ENCODE measurements at regions not wholly inside any gene's neighbourhood (a gene's known extent, or its start where the extent isn't known, plus 50 kb on each side); places are given as distances from the start of the nearest gene placed in this dataset.

DNA sequence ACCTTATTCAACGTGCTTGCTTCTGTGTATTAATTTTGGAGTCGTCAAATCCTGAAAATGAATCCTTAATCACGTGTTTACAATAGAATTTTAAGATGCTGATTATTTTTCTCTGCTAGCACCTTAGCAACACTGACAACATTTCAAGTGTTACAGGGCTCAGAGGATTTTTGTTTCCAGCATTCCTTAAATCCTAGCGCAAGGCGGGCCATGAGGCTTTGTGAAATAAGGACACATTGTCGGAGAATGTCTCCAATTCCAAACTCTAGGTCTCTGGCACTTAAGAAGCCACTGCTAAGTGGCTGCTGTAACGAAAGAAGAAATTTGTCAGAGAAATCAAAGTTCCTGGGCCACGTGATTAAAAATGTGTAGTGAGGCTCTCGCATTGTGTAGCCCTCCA is 390.9 kb upstream of the CELF2 start:
- Histone ChIP-seq H3K27ac (ENCODE audit: low read depth, low read length) (no peak overlapping the region), H2AFZ (ENCODE audit: low read length, unreplicated experiment) (no peak overlapping the region), H3K27me3 (ENCODE audit: insufficient read depth, low read length) (0 out of 2 replicates have a peak, but pooled peaks cover 3% of the 10 kb centered on the region), H3K4me1 (ENCODE audit: control insufficient read depth, insufficient read depth, low read length, unreplicated experiment) (peaks cover 5% of the 10 kb centered on the region), H3K4me3 (ENCODE audit: low read depth, low read length) (no peak overlapping the region), H3K36me3 (ENCODE audit: insufficient read depth, low read length) (no peaks in the 10 kb centered on the region), H3K79me2 (ENCODE audit: control insufficient read depth, insufficient read depth, low read length, unreplicated experiment) (no peaks in the 10 kb centered on the region)

DNA sequence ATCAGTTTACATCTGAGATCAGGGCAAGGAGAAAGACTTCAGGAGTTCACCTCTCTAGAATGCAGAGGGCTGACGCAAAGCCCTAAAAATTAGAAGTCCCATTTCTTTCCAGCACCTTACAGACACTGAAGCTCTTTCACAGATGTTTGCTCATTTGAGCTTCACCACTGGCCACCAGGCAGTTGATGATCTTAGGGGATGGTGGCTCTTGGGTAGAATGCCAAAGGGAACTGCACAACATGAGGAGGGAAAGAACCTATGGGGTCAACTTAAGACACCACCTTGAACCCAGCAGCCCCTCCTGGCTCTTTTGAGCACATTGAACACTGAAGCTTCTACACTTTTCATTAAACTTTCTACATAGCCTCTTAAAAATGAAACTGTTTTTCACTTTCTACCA is 390.3 kb upstream of the CELF2 start:
- Histone ChIP-seq H3K4me1 (ENCODE audit: control insufficient read depth, insufficient read depth, low read length, unreplicated experiment) (peaks cover 5% of the 10 kb centered on the region), H3K4me3 (ENCODE audit: low read depth, low read length) (no peak overlapping the region), H3K27ac (ENCODE audit: low read depth, low read length) (no peak overlapping the region), H3K27me3 (ENCODE audit: insufficient read depth, low read length) (0 out of 2 replicates have a peak, but pooled peaks cover 3% of the 10 kb centered on the region), H3K36me3 (ENCODE audit: insufficient read depth, low read length) (no peaks in the 10 kb centered on the region), H2AFZ (ENCODE audit: low read length, unreplicated experiment) (no peak overlapping the region), H3K79me2 (ENCODE audit: control insufficient read depth, insufficient read depth, low read length, unreplicated experiment) (no peaks in the 10 kb centered on the region)

DNA sequence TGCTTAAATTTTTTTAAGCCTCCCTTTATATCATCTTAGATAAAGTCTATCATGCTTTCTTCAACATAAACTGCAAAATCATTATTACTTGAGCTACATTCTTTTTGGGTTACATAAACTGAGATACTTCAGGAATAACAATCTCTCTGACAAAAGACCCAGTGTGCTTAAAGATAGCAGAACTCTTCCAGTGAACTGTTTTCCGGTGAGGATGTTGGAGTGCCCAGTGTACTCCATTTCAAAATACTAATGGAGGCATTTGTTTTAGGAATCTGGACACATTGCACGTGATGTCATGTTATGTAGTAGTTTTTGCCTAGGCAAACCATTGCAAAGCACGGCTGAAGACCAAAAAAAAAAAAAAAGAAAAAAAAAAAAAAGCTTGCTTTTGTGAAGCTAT is 388.2 kb upstream of the CELF2 start:
- H3K4me3 ChIP-seq (ENCODE audit: low read depth, low read length) = no peak overlapping the region
- no peaks in the 10 kb centered on the region for H3K36me3 ChIP-seq (ENCODE audit: insufficient read depth, low read length)
- no peak overlapping the region for H2AFZ ChIP-seq (ENCODE audit: low read length, unreplicated experiment)
- no peaks in the 10 kb centered on the region for H3K79me2 ChIP-seq (ENCODE audit: control insufficient read depth, insufficient read depth, low read length, unreplicated experiment)
- no peak overlapping the region for H3K27ac ChIP-seq (ENCODE audit: low read depth, low read length)
- 0 out of 2 replicates have a peak, but pooled peaks cover 3% of the 10 kb centered on the region for H3K27me3 ChIP-seq (ENCODE audit: insufficient read depth, low read length)
- no peaks in the 10 kb centered on the region for H3K4me1 ChIP-seq (ENCODE audit: control insufficient read depth, insufficient read depth, low read length, unreplicated experiment)

DNA sequence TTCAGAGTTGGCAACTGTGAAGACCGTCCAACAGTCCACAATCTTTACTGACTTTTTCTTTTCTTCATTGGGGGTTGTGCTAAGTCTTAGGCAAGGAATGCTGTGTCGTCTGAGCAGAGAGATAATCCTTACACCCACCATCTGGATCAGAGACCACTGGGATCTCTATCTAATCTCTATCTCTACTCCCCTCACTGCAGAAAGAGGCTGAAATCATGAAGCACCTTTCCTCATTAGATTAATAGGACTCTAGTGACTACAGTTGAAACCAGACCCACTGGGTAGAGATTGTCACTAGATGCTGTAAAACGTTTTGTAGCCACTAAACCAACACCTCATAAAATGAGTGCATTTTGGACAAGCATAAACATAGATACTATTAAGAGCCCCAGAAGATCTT is 387.4 kb upstream of the CELF2 start:
- H2AFZ ChIP-seq (ENCODE audit: low read length, unreplicated experiment) = no peak overlapping the region
- no peaks in the 10 kb centered on the region for H3K4me1 ChIP-seq (ENCODE audit: control insufficient read depth, insufficient read depth, low read length, unreplicated experiment)
- no peaks in the 10 kb centered on the region for H3K79me2 ChIP-seq (ENCODE audit: control insufficient read depth, insufficient read depth, low read length, unreplicated experiment)
- H3K27me3 ChIP-seq (ENCODE audit: insufficient read depth, low read length) = 0 out of 2 replicates have a peak, but pooled peaks cover 3% of the 10 kb centered on the region
- H3K36me3 ChIP-seq (ENCODE audit: insufficient read depth, low read length) = no peaks in the 10 kb centered on the region
- no peak overlapping the region for H3K4me3 ChIP-seq (ENCODE audit: low read depth, low read length)
- H3K27ac ChIP-seq (ENCODE audit: low read depth, low read length) = no peak overlapping the region

DNA sequence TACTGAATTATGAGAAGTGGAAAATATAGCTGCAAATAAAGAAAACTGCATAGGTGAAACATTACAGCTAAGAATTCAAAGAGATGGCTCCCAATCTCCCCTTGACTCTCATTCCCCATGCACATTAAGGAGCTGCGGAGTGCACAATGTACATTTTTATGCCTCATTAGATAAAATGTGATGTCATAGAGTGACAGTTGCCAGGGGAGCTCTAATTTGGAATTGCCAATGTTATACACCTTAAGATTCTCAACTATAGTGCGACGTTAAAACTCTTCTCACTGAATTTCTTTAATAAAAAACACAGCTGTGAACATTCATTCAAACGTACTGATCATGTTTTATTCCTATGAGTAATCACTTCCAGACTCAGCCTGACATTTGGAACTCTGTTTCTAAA is 386.9 kb upstream of the CELF2 start:
- Histone ChIP-seq H3K27me3 (ENCODE audit: insufficient read depth, low read length) (0 out of 2 replicates have a peak, but pooled peaks cover 3% of the 10 kb centered on the region), H3K36me3 (ENCODE audit: insufficient read depth, low read length) (no peaks in the 10 kb centered on the region), H3K79me2 (ENCODE audit: control insufficient read depth, insufficient read depth, low read length, unreplicated experiment) (no peaks in the 10 kb centered on the region)

DNA sequence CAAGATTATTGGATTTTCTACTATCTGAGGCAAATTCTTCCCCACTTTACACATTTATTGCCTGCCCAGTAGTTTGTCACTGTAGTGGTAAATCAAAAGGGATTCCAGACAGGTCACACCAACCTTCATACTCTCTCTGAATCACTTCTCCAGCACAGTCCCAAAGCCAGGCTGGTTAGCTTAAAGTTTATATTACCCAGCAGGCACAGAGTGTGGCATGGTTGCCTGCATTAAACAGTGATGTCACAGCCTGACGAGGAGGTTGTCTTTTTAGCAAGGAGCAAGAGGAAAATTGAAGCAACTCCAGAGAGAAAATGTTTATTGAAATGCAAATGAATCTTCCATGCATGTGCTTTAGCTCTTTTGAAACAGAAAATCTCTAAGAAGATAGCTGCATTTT is 375.5 kb upstream of the CELF2 start:
- no peaks in the 10 kb centered on the region for H3K79me2 ChIP-seq (ENCODE audit: control insufficient read depth, insufficient read depth, low read length, unreplicated experiment)
- no peak overlapping the region for H3K4me3 ChIP-seq (ENCODE audit: low read depth, low read length)
- no peaks in the 10 kb centered on the region for H3K36me3 ChIP-seq (ENCODE audit: insufficient read depth, low read length)
- no peaks in the 10 kb centered on the region for H3K27me3 ChIP-seq (ENCODE audit: insufficient read depth, low read length)
- H3K27ac ChIP-seq (ENCODE audit: low read depth, low read length) = no peak overlapping the region
- peaks cover 4% of the 10 kb centered on the region for H3K4me1 ChIP-seq (ENCODE audit: control insufficient read depth, insufficient read depth, low read length, unreplicated experiment)
- no peak overlapping the region for H2AFZ ChIP-seq (ENCODE audit: low read length, unreplicated experiment)

More for the DNA sequence above, 386.9 kb upstream of the CELF2 start:
- Histone ChIP-seq H3K4me1 (ENCODE audit: control insufficient read depth, insufficient read depth, low read length, unreplicated experiment) (no peaks in the 10 kb centered on the region), H2AFZ (ENCODE audit: low read length, unreplicated experiment) (no peak overlapping the region), H3K27ac (ENCODE audit: low read depth, low read length) (no peak overlapping the region), H3K4me3 (ENCODE audit: low read depth, low read length) (no peak overlapping the region)

DNA sequence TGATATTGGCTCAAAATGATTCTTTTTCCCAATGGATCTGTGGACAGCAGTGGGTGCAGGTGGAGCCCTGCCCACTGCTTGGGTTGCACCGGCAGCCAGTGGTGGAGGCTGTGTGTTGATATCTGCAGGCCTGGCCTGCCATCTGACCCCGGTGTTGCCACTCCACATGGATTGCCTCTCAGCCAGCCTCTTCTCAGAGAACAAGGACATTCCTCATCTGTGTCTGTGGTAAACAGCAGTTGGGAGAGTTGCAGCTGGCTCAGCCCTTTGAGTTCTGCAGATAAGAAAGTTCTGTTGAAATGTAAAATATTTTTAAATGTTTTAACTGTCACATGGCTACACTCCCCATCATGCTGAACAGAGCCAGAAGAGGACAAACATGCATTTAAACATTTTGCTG is 374.9 kb upstream of the CELF2 start:
- no peak overlapping the region for H3K4me3 ChIP-seq (ENCODE audit: low read depth, low read length)
- no peak overlapping the region for H2AFZ ChIP-seq (ENCODE audit: low read length, unreplicated experiment)
- H3K36me3 ChIP-seq (ENCODE audit: insufficient read depth, low read length) = no peaks in the 10 kb centered on the region
- no peaks in the 10 kb centered on the region for H3K79me2 ChIP-seq (ENCODE audit: control insufficient read depth, insufficient read depth, low read length, unreplicated experiment)
- H3K27ac ChIP-seq (ENCODE audit: low read depth, low read length) = no peak overlapping the region
- peaks cover 4% of the 10 kb centered on the region for H3K4me1 ChIP-seq (ENCODE audit: control insufficient read depth, insufficient read depth, low read length, unreplicated experiment)
- no peaks in the 10 kb centered on the region for H3K27me3 ChIP-seq (ENCODE audit: insufficient read depth, low read length)

DNA sequence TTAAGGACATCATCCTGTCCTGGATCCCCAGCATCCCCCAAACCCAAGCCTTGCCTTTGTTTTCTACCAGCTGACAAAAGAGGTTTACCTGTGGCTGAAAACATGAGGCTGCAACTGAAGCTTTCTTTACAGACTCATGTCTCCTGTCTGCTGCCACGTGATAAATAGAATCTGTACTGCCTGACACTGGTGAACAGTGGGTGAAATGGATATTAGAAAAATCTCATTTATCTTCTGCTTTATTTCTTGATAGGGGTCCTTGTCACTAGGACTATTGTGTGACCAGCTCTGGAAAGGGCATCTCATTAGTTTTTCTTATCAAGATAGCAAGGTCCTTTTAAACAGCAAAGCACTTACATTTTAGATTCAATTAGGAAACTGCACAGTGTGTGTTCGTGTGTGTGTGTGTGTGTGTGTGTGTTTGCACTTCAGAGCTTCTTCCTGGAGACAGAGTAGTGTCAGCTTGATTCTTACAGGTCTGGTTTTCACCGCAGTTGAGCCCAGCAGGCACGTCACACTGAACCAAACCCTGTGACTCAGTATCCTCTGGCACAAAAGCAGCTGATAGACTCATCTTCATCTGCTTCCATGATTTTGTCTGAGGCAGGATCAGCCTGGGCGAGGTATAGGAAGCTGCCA is 373.5 kb upstream of the CELF2 start:
- Histone ChIP-seq H2AFZ (ENCODE audit: low read length, unreplicated experiment) (no peak overlapping the region), H3K27ac (ENCODE audit: low read depth, low read length) (no peak overlapping the region), H3K4me1 (ENCODE audit: control insufficient read depth, insufficient read depth, low read length, unreplicated experiment) (peaks cover 4% of the 10 kb centered on the region), H3K27me3 (ENCODE audit: insufficient read depth, low read length) (no peaks in the 10 kb centered on the region), H3K79me2 (ENCODE audit: control insufficient read depth, insufficient read depth, low read length, unreplicated experiment) (no peaks in the 10 kb centered on the region), H3K4me3 (ENCODE audit: low read depth, low read length) (no peak overlapping the region), H3K36me3 (ENCODE audit: insufficient read depth, low read length) (no peaks in the 10 kb centered on the region)

DNA sequence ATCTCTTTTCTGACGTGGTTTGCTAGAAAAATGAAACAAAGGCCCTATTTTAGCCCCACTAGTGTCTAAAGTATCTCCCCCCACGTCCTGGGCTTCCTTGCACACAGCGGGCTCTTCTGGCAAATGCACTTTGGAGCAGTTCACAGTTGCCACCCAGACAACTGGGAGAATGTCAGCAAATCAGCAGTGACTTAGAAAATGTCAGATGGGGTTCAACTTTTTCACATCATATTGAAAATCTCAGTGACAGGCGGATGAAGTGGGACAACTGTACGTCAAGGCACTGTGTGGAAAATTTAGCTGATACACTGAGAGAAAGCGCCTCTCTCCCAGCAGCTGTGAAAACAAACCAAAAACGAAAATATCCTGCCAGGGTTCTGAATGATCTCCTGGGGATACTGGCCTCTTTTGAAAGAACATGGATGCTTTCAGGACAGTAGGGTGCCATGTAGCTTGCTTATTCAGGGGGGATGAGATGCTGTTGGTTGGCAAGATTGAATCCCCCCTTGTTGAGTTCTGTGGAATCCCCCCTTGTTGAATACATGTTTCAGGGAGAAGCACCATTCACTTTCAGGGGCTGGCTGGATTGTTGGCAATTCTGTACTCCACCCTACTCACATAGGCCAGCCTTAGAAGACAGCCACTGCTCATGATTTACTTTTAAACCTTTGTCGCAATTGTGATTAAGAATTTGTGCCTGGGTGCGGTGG is 372.8 kb upstream of the CELF2 start:
- no peak overlapping the region for H3K4me3 ChIP-seq (ENCODE audit: low read depth, low read length)
- no peaks in the 10 kb centered on the region for H3K36me3 ChIP-seq (ENCODE audit: insufficient read depth, low read length)
- no peaks in the 10 kb centered on the region for H3K79me2 ChIP-seq (ENCODE audit: control insufficient read depth, insufficient read depth, low read length, unreplicated experiment)
- no peak overlapping the region for H2AFZ ChIP-seq (ENCODE audit: low read length, unreplicated experiment)
- H3K27ac ChIP-seq (ENCODE audit: low read depth, low read length) = no peak overlapping the region
- no peaks in the 10 kb centered on the region for H3K27me3 ChIP-seq (ENCODE audit: insufficient read depth, low read length)
- peaks cover 4% of the 10 kb centered on the region for H3K4me1 ChIP-seq (ENCODE audit: control insufficient read depth, insufficient read depth, low read length, unreplicated experiment)

DNA sequence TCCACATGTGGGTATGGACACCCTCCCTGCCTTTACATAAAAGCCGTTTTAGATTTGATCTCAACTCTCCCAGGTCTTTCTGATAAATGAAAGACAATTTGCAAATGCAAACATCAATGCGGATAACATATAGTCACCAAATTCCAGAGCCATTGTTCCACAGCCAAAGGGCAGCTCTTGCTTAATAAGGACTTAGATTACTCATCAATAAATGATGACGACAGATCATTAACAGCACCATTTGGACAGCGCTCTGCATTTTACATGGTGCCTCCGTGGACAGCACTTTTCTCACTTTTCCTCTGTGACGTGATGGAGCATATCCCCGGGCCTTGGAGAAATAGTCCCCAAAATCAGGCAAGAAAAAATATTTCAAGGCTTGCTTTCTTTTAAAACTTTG is 370.3 kb upstream of the CELF2 start:
- peaks cover 4% of the 10 kb centered on the region for H3K4me1 ChIP-seq (ENCODE audit: control insufficient read depth, insufficient read depth, low read length, unreplicated experiment)
- no peaks in the 10 kb centered on the region for H3K79me2 ChIP-seq (ENCODE audit: control insufficient read depth, insufficient read depth, low read length, unreplicated experiment)
- H3K4me3 ChIP-seq (ENCODE audit: low read depth, low read length) = no peak overlapping the region
- H3K36me3 ChIP-seq (ENCODE audit: insufficient read depth, low read length) = no peaks in the 10 kb centered on the region
- H3K27me3 ChIP-seq (ENCODE audit: insufficient read depth, low read length) = no peaks in the 10 kb centered on the region
- H2AFZ ChIP-seq (ENCODE audit: low read length, unreplicated experiment) = no peak overlapping the region
- H3K27ac ChIP-seq (ENCODE audit: low read depth, low read length) = no peak overlapping the region

DNA sequence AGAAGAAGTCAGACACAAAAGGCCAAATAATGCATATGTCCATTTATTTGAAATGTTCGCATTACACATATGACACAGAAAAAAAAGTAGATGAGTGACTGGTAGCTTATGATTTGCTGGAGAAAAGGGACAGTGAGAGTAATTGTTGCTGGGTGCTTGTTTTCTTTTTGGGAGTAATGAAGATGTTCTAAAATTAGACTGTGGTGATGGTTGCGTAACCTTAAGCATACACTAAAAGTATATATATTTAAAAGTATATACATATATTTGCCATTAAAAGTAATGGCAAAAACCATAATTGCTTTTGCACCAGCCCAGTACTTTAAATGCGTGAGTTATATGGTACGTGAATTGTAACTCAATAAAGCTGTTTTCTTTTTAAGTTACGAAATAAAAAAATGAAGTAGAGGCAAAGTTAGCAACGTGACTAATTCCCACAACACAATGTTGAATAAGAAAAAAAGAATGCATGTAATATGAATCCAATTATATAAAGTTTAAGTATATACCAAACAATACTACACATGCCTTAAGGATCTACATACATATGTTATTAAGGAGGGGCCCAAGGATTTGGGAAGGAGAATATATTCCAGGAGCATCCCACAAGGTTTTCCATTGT is 360.4 kb upstream of the CELF2 start:
- Histone ChIP-seq H3K4me1 (ENCODE audit: control insufficient read depth, insufficient read depth, low read length, unreplicated experiment) (peaks cover 30% of the 10 kb centered on the region), H3K27ac (ENCODE audit: low read depth, low read length) (peak overlapping the region; percentile 81), H2AFZ (ENCODE audit: low read length, unreplicated experiment) (no peak overlapping the region), H3K4me3 (ENCODE audit: low read depth, low read length) (no peak overlapping the region), H3K36me3 (ENCODE audit: insufficient read depth, low read length) (0 out of 2 replicates have a peak, but pooled peaks cover 3% of the 10 kb centered on the region), H3K27me3 (ENCODE audit: insufficient read depth, low read length) (no peaks in the 10 kb centered on the region), H3K79me2 (ENCODE audit: control insufficient read depth, insufficient read depth, low read length, unreplicated experiment) (no peaks in the 10 kb centered on the region)
